GM21528 (cell line): ENCODE measurements at regions not wholly inside any gene's neighbourhood (a gene's known extent, or its start where the extent isn't known, plus 50 kb on each side); places are given as distances from the start of the nearest gene placed in this dataset.
"Not testable (repeated sequence)": the region's sequence is repeated elsewhere in the genome, so short reads cannot be mapped to it uniquely, and the experiment has no call there.

Experiments used
- ATAC-seq: cut with Tn5 transposase; IDR thresholded peaks from one replicate; pipeline ENCODE4 v1.9.1; 2021; ENCODE audit warnings: mild to moderate bottlenecking, moderate library complexity; ENCODE audit not compliant: unreplicated experiment, low FRiP score

- no peak for ATAC-seq
Observed at GRCh38 chr2:52369178-52369577, 1337.2 kb upstream of the NRXN1 start.

GRCh38 chr2:52368141-52368540, 1336.2 kb upstream of the NRXN1 start:
- no peak for ATAC-seq

DNA sequence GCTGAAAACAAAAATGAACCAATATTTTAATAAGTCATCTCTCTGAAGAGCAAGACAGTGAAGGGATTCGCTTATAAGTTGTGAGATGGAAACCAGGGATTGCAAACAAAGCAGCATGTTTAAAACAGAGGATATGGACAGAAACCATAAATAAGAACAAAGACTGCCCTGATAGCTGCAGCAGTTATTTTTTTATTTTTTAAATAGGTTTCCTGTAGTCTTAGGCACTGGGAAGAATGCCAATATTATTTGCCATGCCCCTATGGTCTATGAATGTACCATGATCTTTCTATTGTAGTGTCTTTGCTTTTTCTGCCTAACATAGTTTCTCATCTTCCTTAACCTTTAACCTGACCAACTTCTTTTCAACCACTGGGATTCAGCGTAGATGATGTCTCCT, 1334.0 kb upstream of the NRXN1 start:
- no peak for ATAC-seq

- ATAC-seq = no peak
Observed at GRCh38 chr2:52356556-52356955, 1324.6 kb upstream of the NRXN1 start.

DNA sequence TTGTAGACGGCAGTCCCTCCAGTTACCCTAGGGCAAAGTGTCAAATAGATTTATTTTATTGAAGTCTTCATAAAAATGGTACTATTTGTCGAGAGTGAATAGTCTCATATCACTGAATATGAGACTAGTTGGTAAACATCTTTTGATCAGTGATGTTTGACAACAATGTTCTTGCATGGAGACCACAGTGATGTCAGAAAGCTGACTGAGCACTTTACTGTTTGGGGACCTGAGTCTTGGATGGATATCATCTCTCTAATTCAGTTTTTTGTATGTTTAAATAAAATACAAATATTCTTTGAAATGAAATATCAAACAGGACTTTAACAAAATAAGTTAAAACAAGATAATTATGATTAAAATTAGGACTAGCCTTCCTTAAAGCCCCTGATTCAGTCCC, 1315.4 kb upstream of the NRXN1 start:
- no peak for ATAC-seq

GRCh38 chr2:52345676-52346075, 1313.7 kb upstream of the NRXN1 start:
- ATAC-seq = no peak

GRCh38 chr2:52345082-52345481, 1313.2 kb upstream of the NRXN1 start:
- ATAC-seq = no peak

DNA sequence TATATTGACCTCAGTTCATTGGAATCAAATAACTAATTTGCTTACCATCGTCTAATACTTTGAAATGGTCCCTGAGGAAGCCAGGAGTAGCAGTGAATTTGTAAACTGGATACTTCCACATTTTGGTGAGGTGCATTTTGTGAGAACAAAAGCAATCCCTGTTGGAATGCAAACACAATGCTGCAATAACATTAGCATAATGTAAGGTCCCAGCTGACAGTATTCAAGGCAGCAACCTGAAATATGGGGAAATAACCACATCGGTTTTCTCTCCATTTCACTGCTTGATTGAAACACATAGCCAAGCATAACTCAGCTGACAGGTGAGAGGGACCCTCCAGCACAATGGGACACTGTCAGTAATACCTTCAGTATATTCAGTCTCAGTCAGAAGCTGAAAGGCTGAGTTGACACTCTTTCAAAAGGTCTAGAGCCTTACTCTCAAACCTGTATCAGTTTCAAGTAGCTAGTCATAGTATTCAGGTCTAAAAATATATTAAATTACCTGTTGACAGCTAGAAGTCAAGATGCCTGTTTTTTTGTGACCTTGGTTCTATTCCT, 1311.9 kb upstream of the NRXN1 start:
- no peak for ATAC-seq

- no peak for ATAC-seq
Observed at GRCh38 chr2:52343010-52343409, 1311.1 kb upstream of the NRXN1 start.

- no peak for ATAC-seq
Observed at GRCh38 chr2:52342458-52342857, 1310.5 kb upstream of the NRXN1 start.

DNA sequence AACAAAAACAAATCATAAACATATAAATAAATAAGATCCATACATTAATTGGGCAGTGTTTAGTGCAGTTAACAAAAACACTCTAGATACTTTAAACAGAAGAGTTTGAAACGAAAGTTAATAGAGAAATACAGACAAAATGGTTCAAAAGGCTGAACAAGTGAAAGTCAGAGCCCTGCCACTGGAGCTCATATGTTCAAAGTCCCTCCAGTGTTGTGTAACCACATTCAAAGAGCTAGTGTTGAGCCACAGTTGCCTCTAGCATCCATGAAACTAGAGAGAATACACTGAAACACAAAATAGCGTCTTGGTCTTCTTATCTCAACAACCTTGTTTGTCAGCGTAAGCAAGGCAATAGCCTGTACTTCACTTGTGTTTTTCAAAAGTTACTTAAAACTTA, 1309.8 kb upstream of the NRXN1 start:
- no peak for ATAC-seq

DNA sequence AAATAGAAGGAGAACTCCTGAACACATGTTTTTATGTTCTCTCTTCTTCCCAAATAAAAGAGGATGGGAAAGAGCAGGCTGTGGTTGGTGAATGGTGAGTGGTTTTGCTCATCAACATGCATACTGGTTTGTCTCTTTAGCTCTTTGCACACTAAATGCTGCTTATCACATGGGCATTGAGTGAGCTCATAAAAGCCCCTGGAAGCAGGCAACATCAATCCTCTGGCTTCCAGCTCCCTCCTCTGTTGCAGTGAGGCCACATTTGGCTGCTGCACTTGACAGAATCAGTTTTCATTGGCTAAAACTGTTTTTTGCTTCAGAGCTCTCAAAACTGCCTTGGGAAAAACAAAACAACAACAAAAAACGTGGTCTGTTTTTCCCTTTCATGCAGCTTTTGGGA, 1308.2 kb upstream of the NRXN1 start:
- ATAC-seq = no peak

GRCh38 chr2:52337786-52338185, 1305.9 kb upstream of the NRXN1 start:
- ATAC-seq = not testable (repeated sequence)

- no peak for ATAC-seq
Observed at GRCh38 chr2:52336951-52337350, 1305.0 kb upstream of the NRXN1 start.

- ATAC-seq = no peak
Observed at GRCh38 chr2:52335727-52336126, 1303.8 kb upstream of the NRXN1 start.

DNA sequence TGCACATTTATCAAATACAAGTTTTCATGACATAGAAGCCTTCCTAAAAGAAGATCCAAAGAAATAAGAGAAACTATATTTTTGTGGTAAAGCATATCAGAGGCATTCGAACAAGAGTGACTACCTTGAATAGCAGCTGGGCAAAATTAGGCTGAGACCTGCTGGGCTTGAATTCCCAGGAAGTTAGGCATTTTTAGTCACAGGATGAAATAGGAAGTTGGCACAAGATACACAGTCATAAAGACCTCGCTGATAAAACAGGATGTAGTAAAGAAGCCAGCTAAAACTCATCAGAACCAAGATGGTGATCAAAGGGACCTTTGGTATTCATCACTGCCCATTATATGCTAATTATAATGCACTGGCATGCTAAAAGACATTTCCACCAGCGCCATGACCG, 1302.3 kb upstream of the NRXN1 start:
- no peak for ATAC-seq

DNA sequence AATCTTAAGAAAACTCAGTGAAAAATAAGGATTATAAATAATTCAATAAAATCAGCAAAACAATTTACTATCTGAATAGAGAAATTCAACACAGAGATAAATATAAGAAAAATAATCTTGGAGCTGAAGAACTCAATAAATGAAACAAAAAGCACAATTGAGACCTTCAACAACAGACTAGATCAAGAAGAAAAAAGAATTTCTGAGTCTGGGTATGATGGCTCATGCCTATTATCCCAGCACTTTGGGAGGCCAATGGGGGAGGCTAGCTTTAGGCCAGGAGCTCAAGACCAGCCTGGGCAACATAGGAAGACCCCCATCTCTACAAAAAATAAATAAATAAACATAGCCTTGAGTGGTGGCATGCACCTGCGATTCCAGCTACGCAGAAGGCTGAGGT, 1295.7 kb upstream of the NRXN1 start:
- no peak for ATAC-seq

GRCh38 chr2:52314231-52314630, 1282.3 kb upstream of the NRXN1 start:
- ATAC-seq = no peak

GRCh38 chr2:52312486-52312885, 1280.6 kb upstream of the NRXN1 start:
- ATAC-seq = no peak

- ATAC-seq = no peak
Observed at GRCh38 chr2:52311862-52312261, 1279.9 kb upstream of the NRXN1 start.

DNA sequence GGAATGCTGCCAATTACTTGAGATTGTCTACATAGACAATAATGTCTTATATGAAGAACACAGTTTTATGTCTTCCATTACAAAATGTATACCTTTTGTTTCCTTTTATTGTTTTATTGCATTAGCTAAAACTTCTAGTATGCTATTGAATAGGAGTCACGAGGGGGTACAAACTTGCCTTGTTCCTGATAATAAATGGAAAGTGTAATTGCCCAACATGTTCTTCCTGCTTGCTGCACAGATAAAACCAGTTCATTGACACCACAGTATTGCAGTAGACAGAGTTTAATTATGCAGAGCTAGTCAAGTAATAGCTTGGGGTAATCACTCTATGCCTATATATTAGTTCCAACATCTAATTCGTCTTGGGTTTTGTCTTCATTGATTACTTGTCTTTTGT, 1276.2 kb upstream of the NRXN1 start:
- ATAC-seq = no peak

DNA sequence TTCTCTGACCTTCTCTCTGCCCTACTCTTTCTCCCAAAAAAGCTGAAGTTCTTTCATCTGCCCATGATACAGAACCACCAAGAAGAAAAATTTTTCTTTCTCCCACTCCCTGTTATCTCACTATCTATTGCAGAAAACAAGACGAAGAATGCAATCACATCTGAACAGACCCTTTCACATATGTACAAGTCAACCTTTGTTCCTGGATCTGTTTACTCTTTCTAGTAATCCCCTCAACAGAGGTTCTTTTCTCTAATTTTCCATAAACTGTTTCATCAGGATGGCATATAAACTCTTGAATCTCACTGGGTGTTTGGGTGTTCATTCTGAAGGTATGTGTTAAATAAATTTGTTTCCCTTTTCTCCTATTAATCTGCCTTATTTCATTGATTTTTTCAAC, 1262.7 kb upstream of the NRXN1 start:
- no peak for ATAC-seq

- ATAC-seq = no peak
Observed at GRCh38 chr2:52292801-52293200, 1260.9 kb upstream of the NRXN1 start.
